Osteoblast (primary cell): ENCODE measurements at regions not wholly inside any gene's neighbourhood (a gene's known extent, or its start where the extent isn't known, plus 50 kb on each side); places are given as distances from the start of the nearest gene placed in this dataset.

Experiments
- DNase-seq: peaks from one replicate; pipeline ENCODE4 v3.0.0; 2011; ENCODE audit warnings: low spot score, mixed read lengths; ENCODE audit not compliant: insufficient read length; ENCODE audit errors: missing footprints
- H2AFZ ChIP-seq: 2 replicates; pipeline ENCODE4 v1.6.0; 2011; ENCODE audit warnings: mild to moderate bottlenecking, low read length
- H3K27ac ChIP-seq: 2 replicates; pipeline ENCODE4 v1.5.1; 2011; ENCODE audit warnings: mild to moderate bottlenecking, low read depth, low read length, moderate library complexity
- H3K27me3 ChIP-seq: 2 replicates; pipeline ENCODE4 v1.6.0; 2012; ENCODE audit warnings: mild to moderate bottlenecking, control low read depth, inconsistent platforms, low read length, moderate library complexity; ENCODE audit not compliant: insufficient read depth
- H3K36me3 ChIP-seq: 2 replicates; pipeline ENCODE4 v1.5.1; 2011; ENCODE audit warnings: mild to moderate bottlenecking, low read length, control low read depth, moderate library complexity; ENCODE audit not compliant: insufficient read depth
- H3K4me1 ChIP-seq: 2 replicates; pipeline ENCODE4 v1.5.1; 2011; ENCODE audit warnings: mild to moderate bottlenecking, low read length, control low read depth, moderate library complexity; ENCODE audit not compliant: insufficient read depth
- H3K4me2 ChIP-seq: 2 replicates; pipeline ENCODE4 v1.6.0; 2011; ENCODE audit warnings: mild to moderate bottlenecking, low read length; ENCODE audit not compliant: insufficient read depth
- H3K4me3 ChIP-seq: fragments of 200-600 bp; sonication (generic); 3 replicates; pipeline ENCODE4 v1.5.1; 2012; ENCODE audit warnings: mild to moderate bottlenecking, low read length, inconsistent platforms; ENCODE audit not compliant: insufficient read depth
- H3K79me2 ChIP-seq: 2 replicates; pipeline ENCODE4 v1.6.0; 2012; ENCODE audit warnings: mild to moderate bottlenecking, low read length, control low read depth, inconsistent platforms; ENCODE audit not compliant: insufficient read depth
- H3K9me3 ChIP-seq: 2 replicates; pipeline ENCODE4 v1.5.1; 2011; ENCODE audit warnings: low read depth, low read length, control low read depth
- H4K20me1 ChIP-seq: 2 replicates; pipeline ENCODE4 v1.6.0; 2012; ENCODE audit warnings: mild to moderate bottlenecking, low read length, control low read depth; ENCODE audit not compliant: insufficient read depth
- TF ChIP-seq, protein P1 (sequence below): IDR thresholded peaks from 2 replicates; pipeline ENCODE4 v1.5.1; 2011; ENCODE audit warnings: mild to moderate bottlenecking, low read depth, low read length, moderate library complexity; ENCODE audit errors: extremely low read depth

DNA sequence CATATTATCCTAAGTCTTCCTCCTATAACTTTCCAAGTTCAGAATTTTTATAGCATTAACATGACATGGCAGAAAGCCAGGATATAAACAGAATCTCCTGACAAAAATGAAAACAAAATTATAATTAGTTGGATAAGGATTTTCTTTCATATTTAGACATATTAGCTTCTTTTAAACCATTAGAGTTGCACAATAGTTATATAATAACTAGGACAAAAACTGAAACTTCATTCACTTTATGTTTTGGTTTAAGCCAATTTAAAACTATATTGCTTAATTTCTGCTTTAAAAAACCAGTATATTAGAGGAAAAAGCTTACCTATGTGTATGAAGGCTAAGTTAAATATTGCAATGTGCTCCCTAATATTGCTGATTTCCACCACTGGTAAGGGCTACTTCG is 254.8 kb downstream of the GPD2 start:
- no peaks in the 10 kb centered on the region for H3K9me3 ChIP-seq
- no peaks in the 10 kb centered on the region for H3K27me3 ChIP-seq
- no peaks in the 10 kb centered on the region for H4K20me1 ChIP-seq
- no peak overlapping the region for H2AFZ ChIP-seq
- TF ChIP-seq, protein P1, sequence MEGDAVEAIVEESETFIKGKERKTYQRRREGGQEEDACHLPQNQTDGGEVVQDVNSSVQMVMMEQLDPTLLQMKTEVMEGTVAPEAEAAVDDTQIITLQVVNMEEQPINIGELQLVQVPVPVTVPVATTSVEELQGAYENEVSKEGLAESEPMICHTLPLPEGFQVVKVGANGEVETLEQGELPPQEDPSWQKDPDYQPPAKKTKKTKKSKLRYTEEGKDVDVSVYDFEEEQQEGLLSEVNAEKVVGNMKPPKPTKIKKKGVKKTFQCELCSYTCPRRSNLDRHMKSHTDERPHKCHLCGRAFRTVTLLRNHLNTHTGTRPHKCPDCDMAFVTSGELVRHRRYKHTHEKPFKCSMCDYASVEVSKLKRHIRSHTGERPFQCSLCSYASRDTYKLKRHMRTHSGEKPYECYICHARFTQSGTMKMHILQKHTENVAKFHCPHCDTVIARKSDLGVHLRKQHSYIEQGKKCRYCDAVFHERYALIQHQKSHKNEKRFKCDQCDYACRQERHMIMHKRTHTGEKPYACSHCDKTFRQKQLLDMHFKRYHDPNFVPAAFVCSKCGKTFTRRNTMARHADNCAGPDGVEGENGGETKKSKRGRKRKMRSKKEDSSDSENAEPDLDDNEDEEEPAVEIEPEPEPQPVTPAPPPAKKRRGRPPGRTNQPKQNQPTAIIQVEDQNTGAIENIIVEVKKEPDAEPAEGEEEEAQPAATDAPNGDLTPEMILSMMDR, result no peak
- DNase-seq, result no peak
- H3K36me3 ChIP-seq, result no peaks in the 10 kb centered on the region
- H3K4me1 ChIP-seq, result no peaks in the 10 kb centered on the region
- H3K27ac ChIP-seq, result no peak overlapping the region
- no peaks in the 10 kb centered on the region for H3K79me2 ChIP-seq
- H3K4me2 ChIP-seq, result no peak overlapping the region
- no peak overlapping the region for H3K4me3 ChIP-seq

DNA sequence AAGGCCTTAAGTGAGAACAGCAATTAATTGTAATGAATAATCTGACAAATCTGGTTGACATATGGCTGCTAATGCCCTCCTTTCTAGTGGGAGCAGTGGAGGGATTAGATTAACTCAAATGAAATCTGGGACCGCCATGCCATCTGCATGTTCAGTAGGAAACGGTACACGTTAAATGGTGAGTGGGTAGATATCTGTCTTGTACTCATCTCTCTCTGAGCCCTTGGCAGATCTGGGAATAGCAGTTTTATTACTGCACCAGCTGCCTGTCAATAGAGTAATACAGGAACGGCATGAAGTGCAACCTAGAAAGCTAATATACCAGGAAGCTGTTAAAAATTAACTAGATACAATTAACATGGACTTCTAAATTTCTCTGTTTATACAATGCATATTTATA is 258.8 kb downstream of the GPD2 start:
- H3K4me2 ChIP-seq, result no peak overlapping the region
- H3K4me3 ChIP-seq, result no peak overlapping the region
- no peak overlapping the region for H3K27ac ChIP-seq
- TF ChIP-seq, protein P1, result no peak
- no peaks in the 10 kb centered on the region for H3K9me3 ChIP-seq
- H2AFZ ChIP-seq, result no peak overlapping the region
- no peaks in the 10 kb centered on the region for H3K27me3 ChIP-seq
- no peaks in the 10 kb centered on the region for H4K20me1 ChIP-seq
- H3K79me2 ChIP-seq, result no peaks in the 10 kb centered on the region
- no peak for DNase-seq
- H3K4me1 ChIP-seq, result no peaks in the 10 kb centered on the region
- no peaks in the 10 kb centered on the region for H3K36me3 ChIP-seq

DNA sequence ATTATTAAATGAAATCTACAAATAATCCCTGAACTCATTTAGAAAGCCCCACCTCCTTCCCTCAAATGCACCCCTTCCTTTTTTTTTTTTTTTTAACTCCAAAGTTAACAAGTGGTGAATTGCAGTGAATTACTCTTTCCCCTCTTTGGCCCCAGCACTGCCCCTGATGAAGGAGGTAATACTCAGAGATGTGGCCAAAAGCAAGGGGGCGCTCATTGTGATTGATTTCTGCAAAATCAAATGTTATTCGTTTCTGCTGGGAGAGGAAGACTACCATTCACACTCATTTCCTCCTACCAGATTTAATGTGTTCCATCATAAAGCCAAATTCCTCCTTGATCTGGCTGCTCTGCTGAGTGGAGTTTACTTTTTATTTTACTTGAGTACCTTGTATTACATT is 259.4 kb downstream of the GPD2 start:
- TF ChIP-seq, protein P1, result no peak
- Histone ChIP-seq H3K4me1 (no peaks in the 10 kb centered on the region), H3K36me3 (no peaks in the 10 kb centered on the region), H2AFZ (no peak overlapping the region), H3K4me2 (no peak overlapping the region), H3K79me2 (no peaks in the 10 kb centered on the region), H3K27ac (no peak overlapping the region), H3K27me3 (no peaks in the 10 kb centered on the region), H3K4me3 (no peak overlapping the region), H3K9me3 (no peaks in the 10 kb centered on the region), H4K20me1 (no peaks in the 10 kb centered on the region)
- DNase-seq, result no peak

DNA sequence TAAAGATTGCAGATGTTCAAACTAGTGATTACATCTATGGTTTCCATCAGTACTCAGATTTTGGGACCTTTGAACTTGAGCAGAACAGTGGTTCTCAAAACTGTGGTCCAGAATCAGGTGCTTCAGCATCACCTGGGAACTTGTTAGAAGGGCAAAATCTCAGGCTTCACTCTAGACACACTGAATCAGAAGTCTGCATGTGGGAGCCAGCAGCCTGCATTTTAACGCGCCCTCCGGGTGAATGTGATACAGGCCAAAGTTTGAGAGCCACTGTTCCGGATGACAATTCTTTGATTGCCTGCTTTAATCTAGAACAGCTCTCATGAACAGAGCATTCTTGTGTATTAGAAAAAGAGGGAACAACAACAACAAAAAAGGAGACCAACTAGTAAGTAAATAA is 261.7 kb downstream of the GPD2 start:
- no peak overlapping the region for H3K4me3 ChIP-seq
- no peak overlapping the region for H3K4me2 ChIP-seq
- H3K36me3 ChIP-seq, result no peaks in the 10 kb centered on the region
- H3K9me3 ChIP-seq, result no peaks in the 10 kb centered on the region
- H3K27ac ChIP-seq, result no peak overlapping the region
- H3K27me3 ChIP-seq, result no peaks in the 10 kb centered on the region
- H4K20me1 ChIP-seq, result no peaks in the 10 kb centered on the region
- DNase-seq, result no peak
- H3K4me1 ChIP-seq, result no peaks in the 10 kb centered on the region
- no peaks in the 10 kb centered on the region for H3K79me2 ChIP-seq
- TF ChIP-seq, protein P1, result no peak
- H2AFZ ChIP-seq, result no peak overlapping the region
